ENCODE measurements at regions not wholly inside any gene's neighbourhood (a gene's known extent, or its start where the extent isn't known, plus 50 kb on each side); places are given as distances from the start of the nearest gene placed in this dataset.

- no peak for DNase-seq
Measured at GRCh38 chr16:50909831-50910735, 168.2 kb downstream of the CYLD start.

GRCh38 chr16:50908468-50908867, 166.6 kb downstream of the CYLD start:
- DNase-seq, result no peak

- no peak for DNase-seq
Measured at GRCh38 chr16:50906454-50906853, 164.6 kb downstream of the CYLD start.

- no peak for DNase-seq
Measured at GRCh38 chr16:50902457-50902856, 160.6 kb downstream of the CYLD start.

GRCh38 chr16:50901062-50901461, 159.2 kb downstream of the CYLD start:
- no peak for DNase-seq

- DNase-seq, result no peak
Measured at GRCh38 chr16:50900391-50900942, 158.6 kb downstream of the CYLD start.

- no peak for DNase-seq
Measured at GRCh38 chr16:50899951-50900350, 158.1 kb downstream of the CYLD start.

- DNase-seq, result no peak
Measured at GRCh38 chr16:50889746-50890145, 147.9 kb downstream of the CYLD start.

- no peak for DNase-seq
Measured at GRCh38 chr16:50889276-50889675, 147.4 kb downstream of the CYLD start.

- no peak for DNase-seq
Measured at GRCh38 chr16:50888486-50889261, 146.8 kb downstream of the CYLD start.

- DNase-seq, result no peak
Measured at GRCh38 chr16:50887500-50888298, 145.8 kb downstream of the CYLD start.

GRCh38 chr16:50884066-50884860, 142.4 kb downstream of the CYLD start:
- no peak for DNase-seq

- no peak for DNase-seq
Measured at GRCh38 chr16:50881956-50882355, 140.1 kb downstream of the CYLD start.

- no peak for DNase-seq
Measured at GRCh38 chr16:50881331-50881830, 139.5 kb downstream of the CYLD start.

- DNase-seq, result no peak
Measured at GRCh38 chr16:50880926-50881325, 139.0 kb downstream of the CYLD start.

GRCh38 chr16:50879873-50880695, 138.2 kb downstream of the CYLD start:
- DNase-seq, result no peak

- DNase-seq, result no peak
Measured at GRCh38 chr16:50878966-50879615, 137.2 kb downstream of the CYLD start.

GRCh38 chr16:50878536-50878935, 136.7 kb downstream of the CYLD start:
- DNase-seq, result no peak

- no peak for DNase-seq
Measured at GRCh38 chr16:50876263-50876662, 134.4 kb downstream of the CYLD start.

GRCh38 chr16:50868577-50868976, 126.7 kb downstream of the CYLD start:
- DNase-seq, result no peak

Measured in femur (tissue), 1 donor.